Adrenal gland (tissue), 9 donors: ENCODE measurements at regions not wholly inside any gene's neighbourhood (a gene's known extent, or its start where the extent isn't known, plus 50 kb on each side); places are given as distances from the start of the nearest gene placed in this dataset.

Source experiments
- DNase-seq, 7 donors: peaks; one replicate each; pipeline ENCODE4 v3.0.0-alpha.2; 2019 to 2020
- H3K27ac ChIP-seq, 5 donors: fragments of 200-600 bp; sonication (generic) in 4 of 5; 1 replicate in 3 of 5; 2 replicates in 2 of 5; pipeline versions ENCODE4 v1.5.1 to v1.8.0; 2016 to 2020; ENCODE audit warnings: mild to moderate bottlenecking in 1 of 5
- H3K27me3 ChIP-seq: fragments of 200-600 bp; 2 replicates; pipeline ENCODE4 v1.8.0; 2021
- H3K36me3 ChIP-seq, 2 donors: fragments of 200-600 bp; replicated peaks in 1 of 2; 1 replicate in 1 of 2; 2 replicates in 1 of 2; pipeline versions ENCODE4 v1.5.1 to v1.8.0; 2018 to 2022
- H3K4me1 ChIP-seq, 2 donors: fragments of 200-600 bp; replicated peaks in 1 of 2; 1 replicate in 1 of 2; 2 replicates in 1 of 2; pipeline versions ENCODE4 v1.5.1 to v1.8.0; 2018 to 2021
- H3K4me3 ChIP-seq, 4 donors: fragments of 200-600 bp; sonication (generic) in 3 of 4; one replicate each; pipeline ENCODE4 v1.5.1; 2016 to 2018
- H3K9me3 ChIP-seq, 3 donors: fragments of 200-600 bp; sonication (generic) in 1 of 3; replicated peaks in 1 of 3; 1 replicate in 2 of 3; 2 replicates in 1 of 3; pipeline versions ENCODE4 v1.5.1 to v1.8.0; 2016 to 2021
- CTCF ChIP-seq, 6 experiments: fragments of 450-650 bp in 4 of 6; fragments of 200-600 bp in 2 of 6; sonication (generic) in 1 of 6; IDR thresholded peaks; 1 replicate in 5 of 6; 2 replicates in 1 of 6; pipeline versions ENCODE4 v1.5.1 to v1.8.0; 2016 to 2021; ENCODE audit warnings: antibody characterized with exemption in 6 of 6, mild to moderate bottlenecking in 2 of 6, moderate library complexity in 1 of 6
- POLR2A ChIP-seq, 2 donors: fragments of 450-650 bp; IDR thresholded peaks; one replicate each; pipeline ENCODE4 v1.6.1; 2017; ENCODE audit warnings: antibody characterized with exemption in 2 of 2, mild to moderate bottlenecking in 2 of 2, moderate library complexity in 1 of 2
- WGBS, 4 donors: extraction: QIAGEN DNeasy Blood & Tissue Kit in 2 of 4; methylation state at CpG; one replicate each; pipeline versions ENCODE4 v1.1.5 to v1.1.7; 2013 to 2017; 5-methylcytosine and 5-hydroxymethylcytosine counted together
- intact Hi-C, 2 donors: fragments of 100-400 bp; cut with DNase I; formaldehyde crosslinking; loops; one replicate each; pipeline versions ENCODE4 v1.14.1 to v1.15.0; 2022 to 2023
- donor health status: healthy with polysubstance abuse.
- donor health status: Bipolar disorder and iron deficiency.
- donor health status: DM: yes; HTN: yes; CAD: no.
- donor health status: DM: no; HTN: no; CAD: no.
- donor health status: DM: no; HTN: no; CAD: no.

GRCh38 chr10:10804061-10804460 is 213.6 kb upstream of the CELF2 start:
- H3K27me3 ChIP-seq, result no peaks in the 10 kb centered on the region
- peak overlapping the region in 1 of 5 donors; percentile 17 for H3K27ac ChIP-seq
- no peaks in the 10 kb centered on the region for H3K4me1 ChIP-seq

GRCh38 chr10:10804998-10805740 is 212.5 kb upstream of the CELF2 start:
- TF ChIP-seq POLR2A (IDR thresholded peaks at IDR 0.05), result no peak
- no peak for TF ChIP-seq CTCF (IDR thresholded peaks at IDR 0.05)
- Histone ChIP-seq H3K9me3 (no peaks in the 10 kb centered on the region), H3K27ac (no peak overlapping the region), H3K4me3 (no peak overlapping the region), H3K36me3 (no peaks in the 10 kb centered on the region), H3K4me1 (no peaks in the 10 kb centered on the region), H3K27me3 (no peaks in the 10 kb centered on the region)
- intact Hi-C loops, result no loop called here
- no peak for DNase-seq
- 56 to 65% (median 60%) methylated on average over 7 of the region's 7 CpGs for WGBS, 4 donors

More at GRCh38 chr10:10804061-10804460, 213.6 kb upstream of the CELF2 start:
- no peak for DNase-seq
- H3K4me3 ChIP-seq, result no peak overlapping the region
- TF ChIP-seq POLR2A (IDR thresholded peaks at IDR 0.05) (no peak), CTCF (IDR thresholded peaks at IDR 0.05) (no peak)
- intact Hi-C loops, result no loop called here
- no peaks in the 10 kb centered on the region for H3K9me3 ChIP-seq
- H3K36me3 ChIP-seq, result no peaks in the 10 kb centered on the region

- Histone ChIP-seq H3K9me3 (no peaks in the 10 kb centered on the region), H3K27me3 (no peaks in the 10 kb centered on the region), H3K36me3 (no peaks in the 10 kb centered on the region), H3K4me3 (no peak overlapping the region), H3K27ac (no peak overlapping the region), H3K4me1 (no peaks in the 10 kb centered on the region)
- 73 to 90% (median 86%) methylated on average over 1 of the region's 1 CpG for WGBS, 4 donors
- no peak for TF ChIP-seq CTCF (IDR thresholded peaks at IDR 0.05)
- TF ChIP-seq POLR2A (IDR thresholded peaks at IDR 0.05), result no peak
- intact Hi-C loops, result no loop called here
- no peak for DNase-seq
Measured at GRCh38 chr10:10807106-10807505, 210.6 kb upstream of the CELF2 start.

- no peaks in the 10 kb centered on the region for H3K9me3 ChIP-seq
- H3K27me3 ChIP-seq, result no peaks in the 10 kb centered on the region
- H3K27ac ChIP-seq, result no peak overlapping the region
- H3K4me3 ChIP-seq, result no peak overlapping the region
- TF ChIP-seq POLR2A (IDR thresholded peaks at IDR 0.05) (no peak), CTCF (IDR thresholded peaks at IDR 0.05) (no peak)
- H3K4me1 ChIP-seq, result no peaks in the 10 kb centered on the region
- no peak for DNase-seq
- intact Hi-C loops, result no loop called here
- 20 to 33% (median 27%) methylated on average over 1 of the region's 1 CpG for WGBS, 4 donors
- H3K36me3 ChIP-seq, result no peaks in the 10 kb centered on the region
Measured at GRCh38 chr10:10811562-10811961, 206.1 kb upstream of the CELF2 start.
